ENCODE measurements at regions not wholly inside any gene's neighbourhood (a gene's known extent, or its start where the extent isn't known, plus 50 kb on each side); places are given as distances from the start of the nearest gene placed in this dataset.

DNA sequence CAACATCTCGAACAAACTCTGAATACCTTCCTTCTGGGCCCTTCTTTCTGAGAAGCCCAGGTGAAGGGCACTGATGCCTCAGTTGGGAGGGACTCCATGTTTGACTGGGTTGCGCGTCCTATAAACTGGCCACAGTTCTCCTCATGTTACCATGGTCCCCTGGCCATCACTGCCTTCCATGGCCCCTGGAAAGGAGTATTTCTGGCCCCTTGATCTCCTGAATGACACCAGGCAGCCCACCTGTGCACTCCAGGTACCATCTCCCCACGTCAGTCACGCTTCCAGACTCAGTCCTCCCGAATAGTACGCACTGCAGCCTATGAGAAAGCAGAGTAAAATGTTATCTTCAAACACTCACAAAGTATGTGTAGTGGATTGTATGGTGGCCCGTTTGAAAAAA lies 73.9 kb downstream of the ACKR3 start:
- TF ChIP-seq, protein P1, sequence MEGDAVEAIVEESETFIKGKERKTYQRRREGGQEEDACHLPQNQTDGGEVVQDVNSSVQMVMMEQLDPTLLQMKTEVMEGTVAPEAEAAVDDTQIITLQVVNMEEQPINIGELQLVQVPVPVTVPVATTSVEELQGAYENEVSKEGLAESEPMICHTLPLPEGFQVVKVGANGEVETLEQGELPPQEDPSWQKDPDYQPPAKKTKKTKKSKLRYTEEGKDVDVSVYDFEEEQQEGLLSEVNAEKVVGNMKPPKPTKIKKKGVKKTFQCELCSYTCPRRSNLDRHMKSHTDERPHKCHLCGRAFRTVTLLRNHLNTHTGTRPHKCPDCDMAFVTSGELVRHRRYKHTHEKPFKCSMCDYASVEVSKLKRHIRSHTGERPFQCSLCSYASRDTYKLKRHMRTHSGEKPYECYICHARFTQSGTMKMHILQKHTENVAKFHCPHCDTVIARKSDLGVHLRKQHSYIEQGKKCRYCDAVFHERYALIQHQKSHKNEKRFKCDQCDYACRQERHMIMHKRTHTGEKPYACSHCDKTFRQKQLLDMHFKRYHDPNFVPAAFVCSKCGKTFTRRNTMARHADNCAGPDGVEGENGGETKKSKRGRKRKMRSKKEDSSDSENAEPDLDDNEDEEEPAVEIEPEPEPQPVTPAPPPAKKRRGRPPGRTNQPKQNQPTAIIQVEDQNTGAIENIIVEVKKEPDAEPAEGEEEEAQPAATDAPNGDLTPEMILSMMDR (IDR thresholded peaks at IDR 0.05) = no peak
- TF ChIP-seq POLR2A (IDR thresholded peaks at IDR 0.05) = no peak

Measured in body of pancreas (tissue), 4 donors.